Kidney (tissue), 13 donors: ENCODE measurements at regions not wholly inside any gene's neighbourhood (a gene's known extent, or its start where the extent isn't known, plus 50 kb on each side); places are given as distances from the start of the nearest gene placed in this dataset.
"Not testable (repeated sequence)": the region's sequence is repeated elsewhere in the genome, so short reads cannot be mapped to it uniquely, and the experiment has no call there.

Experiments used
- DNase-seq, 5 donors: peaks; one replicate each; pipeline ENCODE4 v3.0.0-alpha.2; 2013 to 2020
- FAIRE-seq: peaks from 2 replicates; lab custom pipeline; 2012; peaks lifted over from hg19 to GRCh38; lab: Jason Lieb, UNC
- H3K27ac ChIP-seq, 2 donors: one replicate each; pipeline ENCODE4 v1.7.0; 2013; ENCODE audit warnings: low read depth in 2 of 2, low read length in 2 of 2, inconsistent platforms in 1 of 2
- H3K27me3 ChIP-seq: one replicate; pipeline ENCODE4 v1.7.1; 2013; ENCODE audit warnings: low read length, inconsistent platforms; ENCODE audit not compliant: control insufficient read depth, insufficient read depth
- H3K36me3 ChIP-seq, 3 donors: one replicate each; pipeline versions ENCODE4 v1.7.0 to v1.7.1; 2013; ENCODE audit warnings: low read length in 3 of 3, control low read depth in 1 of 3, inconsistent platforms in 1 of 3; ENCODE audit not compliant: insufficient read depth in 3 of 3, control insufficient read depth in 2 of 3
- H3K4me1 ChIP-seq, 3 donors: one replicate each; pipeline versions ENCODE4 v1.7.0 to v1.7.1; 2013; ENCODE audit warnings: low read length in 3 of 3, inconsistent platforms in 1 of 3, low read depth in 1 of 3; ENCODE audit not compliant: control insufficient read depth in 2 of 3, insufficient read depth in 2 of 3
- H3K4me3 ChIP-seq, 3 donors: one replicate each; pipeline versions ENCODE4 v1.7.0 to v1.8.1; 2013; ENCODE audit warnings: low read length in 3 of 3, control low read depth in 1 of 3, inconsistent platforms in 1 of 3
- H3K9ac ChIP-seq, 3 donors: one replicate each; pipeline versions ENCODE4 v1.7.0 to v1.7.1; 2013; ENCODE audit warnings: low read length in 3 of 3, control low read depth in 1 of 3, inconsistent platforms in 1 of 3
- H3K9me3 ChIP-seq, 3 donors: one replicate each; pipeline versions ENCODE4 v1.7.0 to v1.7.1; 2013; ENCODE audit warnings: low read length in 3 of 3, control low read depth in 1 of 3, inconsistent platforms in 1 of 3; ENCODE audit not compliant: control insufficient read depth in 2 of 3, insufficient read depth in 1 of 3
- intact Hi-C: fragments of 100-400 bp; cut with DNase I; formaldehyde crosslinking; loops from one replicate; pipeline ENCODE4 v1.11.1; 2022
- TF ChIP-seq, protein P1 (sequence below): IDR thresholded peaks from 3 replicates; pipeline ENCODE4 v1.5.1; 2012; ENCODE audit warnings: mild to moderate bottlenecking, moderate library complexity, borderline replicate concordance; ENCODE audit not compliant: insufficient read depth; ENCODE audit errors: extremely low read depth
- donor health status: control.
- donor health status: control.
- donor health status: control.
- donor health status: control.
- donor health status: control.
- donor health status: DM: yes; HTN: yes; CAD: no.
- donor health status: Normal renal cell carcinoma (clear cell type).

GRCh38 chr17:22123536-22124281 lies 431.4 kb downstream of the KCNJ18 start:
- Histone ChIP-seq H3K9me3 (no peaks in the 10 kb centered on the region), H3K36me3 (no peaks in the 10 kb centered on the region), H3K9ac (no peak overlapping the region), H3K27me3 (no peaks in the 10 kb centered on the region), H3K4me3 (no peak overlapping the region), H3K4me1 (no peaks in the 10 kb centered on the region), H3K27ac (no peak overlapping the region)
- no peak for FAIRE-seq
- TF ChIP-seq, protein P1, sequence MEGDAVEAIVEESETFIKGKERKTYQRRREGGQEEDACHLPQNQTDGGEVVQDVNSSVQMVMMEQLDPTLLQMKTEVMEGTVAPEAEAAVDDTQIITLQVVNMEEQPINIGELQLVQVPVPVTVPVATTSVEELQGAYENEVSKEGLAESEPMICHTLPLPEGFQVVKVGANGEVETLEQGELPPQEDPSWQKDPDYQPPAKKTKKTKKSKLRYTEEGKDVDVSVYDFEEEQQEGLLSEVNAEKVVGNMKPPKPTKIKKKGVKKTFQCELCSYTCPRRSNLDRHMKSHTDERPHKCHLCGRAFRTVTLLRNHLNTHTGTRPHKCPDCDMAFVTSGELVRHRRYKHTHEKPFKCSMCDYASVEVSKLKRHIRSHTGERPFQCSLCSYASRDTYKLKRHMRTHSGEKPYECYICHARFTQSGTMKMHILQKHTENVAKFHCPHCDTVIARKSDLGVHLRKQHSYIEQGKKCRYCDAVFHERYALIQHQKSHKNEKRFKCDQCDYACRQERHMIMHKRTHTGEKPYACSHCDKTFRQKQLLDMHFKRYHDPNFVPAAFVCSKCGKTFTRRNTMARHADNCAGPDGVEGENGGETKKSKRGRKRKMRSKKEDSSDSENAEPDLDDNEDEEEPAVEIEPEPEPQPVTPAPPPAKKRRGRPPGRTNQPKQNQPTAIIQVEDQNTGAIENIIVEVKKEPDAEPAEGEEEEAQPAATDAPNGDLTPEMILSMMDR, result no peak
- no peak for DNase-seq
- intact Hi-C loops, result no loop called here

GRCh38 chr17:22128171-22128570 lies 435.8 kb downstream of the KCNJ18 start:
- no peak for FAIRE-seq
- DNase-seq, result no peak
- Histone ChIP-seq H3K36me3 (no peaks in the 10 kb centered on the region), H3K9me3 (no peaks in the 10 kb centered on the region), H3K27ac (no peak overlapping the region), H3K4me3 (no peak overlapping the region), H3K9ac (no peak overlapping the region), H3K4me1 (no peaks in the 10 kb centered on the region), H3K27me3 (no peaks in the 10 kb centered on the region)
- TF ChIP-seq, protein P1, result no peak
- intact Hi-C loops, result no loop called here

GRCh38 chr17:22128723-22129122 lies 436.4 kb downstream of the KCNJ18 start:
- Histone ChIP-seq H3K27ac (no peak overlapping the region), H3K9ac (no peak overlapping the region), H3K27me3 (no peaks in the 10 kb centered on the region), H3K9me3 (peaks cover 0 to 2% (median 0%) of the 10 kb centered on the region in 3 donors), H3K36me3 (no peaks in the 10 kb centered on the region), H3K4me1 (no peaks in the 10 kb centered on the region), H3K4me3 (no peak overlapping the region)
- FAIRE-seq, result no peak
- no peak for DNase-seq
- TF ChIP-seq, protein P1, result no peak
- intact Hi-C loops, result no loop called here

- H3K4me1 ChIP-seq, DNase-seq, H3K27ac ChIP-seq, FAIRE-seq, H3K9me3 ChIP-seq, H3K36me3 ChIP-seq, H3K27me3 ChIP-seq, H3K4me3 ChIP-seq, intact Hi-C loops, H3K9ac ChIP-seq: not testable (repeated sequence)
Measured at GRCh38 chr17:22129920-22130319, 437.6 kb downstream of the KCNJ18 start.
